ENCODE measurements at regions not wholly inside any gene's neighbourhood (a gene's known extent, or its start where the extent isn't known, plus 50 kb on each side); places are given as distances from the start of the nearest gene placed in this dataset.

- DNase-seq: no peak
These were observed 297.2 kb upstream of the SLC14A2 start for GRCh38 chr18:45317948-45318640.

- no peak for DNase-seq
These were observed 294.6 kb upstream of the SLC14A2 start for GRCh38 chr18:45320724-45321123.

GRCh38 chr18:45321520-45321919 lies 293.8 kb upstream of the SLC14A2 start:
- DNase-seq: peak; percentile 21

- DNase-seq: no peak
These were observed 292.9 kb upstream of the SLC14A2 start for GRCh38 chr18:45322343-45322742.

GRCh38 chr18:45324101-45324494 lies 291.2 kb upstream of the SLC14A2 start:
- DNase-seq: no peak

- DNase-seq: no peak
These were observed 290.7 kb upstream of the SLC14A2 start for GRCh38 chr18:45324495-45325113.

GRCh38 chr18:45325778-45326177 lies 289.5 kb upstream of the SLC14A2 start:
- DNase-seq: no peak

- no peak for DNase-seq
These were observed 288.8 kb upstream of the SLC14A2 start for GRCh38 chr18:45326505-45326904.

GRCh38 chr18:45328296-45328695 lies 287.0 kb upstream of the SLC14A2 start:
- no peak for DNase-seq

- no peak for DNase-seq
These were observed 286.5 kb upstream of the SLC14A2 start for GRCh38 chr18:45328811-45329210.

GRCh38 chr18:45329316-45329715 lies 286.0 kb upstream of the SLC14A2 start:
- no peak for DNase-seq

- DNase-seq: no peak
These were observed 285.1 kb upstream of the SLC14A2 start for GRCh38 chr18:45330170-45330594.

GRCh38 chr18:45332871-45333270 lies 282.4 kb upstream of the SLC14A2 start:
- DNase-seq: no peak

GRCh38 chr18:45334191-45334590 lies 281.1 kb upstream of the SLC14A2 start:
- no peak for DNase-seq

- DNase-seq: no peak
These were observed 279.8 kb upstream of the SLC14A2 start for GRCh38 chr18:45335282-45336043.

GRCh38 chr18:45336448-45336847 lies 278.8 kb upstream of the SLC14A2 start:
- DNase-seq: no peak

GRCh38 chr18:45337477-45337876 lies 277.8 kb upstream of the SLC14A2 start:
- no peak for DNase-seq

GRCh38 chr18:45339810-45340550 lies 275.3 kb upstream of the SLC14A2 start:
- no peak for DNase-seq

GRCh38 chr18:45340884-45341283 lies 274.4 kb upstream of the SLC14A2 start:
- no peak for DNase-seq

- DNase-seq: no peak
These were observed 273.8 kb upstream of the SLC14A2 start for GRCh38 chr18:45341454-45341853.

- no peak for DNase-seq
These were observed 273.1 kb upstream of the SLC14A2 start for GRCh38 chr18:45342166-45342565.

GRCh38 chr18:45342653-45343052 lies 272.6 kb upstream of the SLC14A2 start:
- no peak for DNase-seq

- DNase-seq: no peak
These were observed 271.9 kb upstream of the SLC14A2 start for GRCh38 chr18:45343365-45343764.

Measured in occipital lobe (tissue), 1 donor.